ENCODE measurements at regions not wholly inside any gene's neighbourhood (a gene's known extent, or its start where the extent isn't known, plus 50 kb on each side); places are given as distances from the start of the nearest gene placed in this dataset.

DNA sequence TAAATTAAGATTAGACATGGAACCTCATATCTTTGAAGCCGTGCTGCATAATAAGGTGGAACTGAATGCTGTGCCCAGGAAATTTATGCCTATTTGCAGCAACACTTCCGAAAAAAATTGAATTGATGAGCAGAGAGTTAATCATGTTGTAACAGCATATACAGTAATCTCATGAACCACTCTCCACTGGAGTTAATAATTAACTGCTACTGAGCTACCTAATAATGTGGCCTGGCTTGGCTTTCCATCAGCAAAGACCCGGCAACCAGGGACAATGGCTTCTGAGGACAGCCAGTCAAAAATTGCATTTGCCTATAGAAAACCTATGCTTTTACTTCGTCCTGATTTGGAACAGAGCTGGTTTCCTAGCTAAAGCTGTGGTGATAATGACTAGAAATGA lies 63.8 kb upstream of the GATB start:
- no peak for TF ChIP-seq FOXM1 (IDR thresholded peaks at IDR 0.05; ENCODE audit: borderline replicate concordance)
- TF ChIP-seq SUZ12 (IDR thresholded peaks at IDR 0.05), result no peak
- no peak for TF ChIP-seq FOXK2 (IDR thresholded peaks at IDR 0.05)
- no peak for TF ChIP-seq BHLHE40 (IDR thresholded peaks at IDR 0.05; ENCODE audit: borderline replicate concordance)
- TF ChIP-seq L3MBTL2 (conservative IDR thresholded peaks at IDR 0.05), result no peak
- no peak for TF ChIP-seq FOXA1 (IDR thresholded peaks at IDR 0.05)
- TF ChIP-seq SP1 (IDR thresholded peaks at IDR 0.05), result no peak
- TF ChIP-seq, protein P1, sequence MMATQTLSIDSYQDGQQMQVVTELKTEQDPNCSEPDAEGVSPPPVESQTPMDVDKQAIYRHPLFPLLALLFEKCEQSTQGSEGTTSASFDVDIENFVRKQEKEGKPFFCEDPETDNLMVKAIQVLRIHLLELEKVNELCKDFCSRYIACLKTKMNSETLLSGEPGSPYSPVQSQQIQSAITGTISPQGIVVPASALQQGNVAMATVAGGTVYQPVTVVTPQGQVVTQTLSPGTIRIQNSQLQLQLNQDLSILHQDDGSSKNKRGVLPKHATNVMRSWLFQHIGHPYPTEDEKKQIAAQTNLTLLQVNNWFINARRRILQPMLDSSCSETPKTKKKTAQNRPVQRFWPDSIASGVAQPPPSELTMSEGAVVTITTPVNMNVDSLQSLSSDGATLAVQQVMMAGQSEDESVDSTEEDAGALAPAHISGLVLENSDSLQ (IDR thresholded peaks at IDR 0.05), result no peak
- no peak for TF ChIP-seq TARDBP (IDR thresholded peaks at IDR 0.05)
- no peak for TF ChIP-seq ELF4 (IDR thresholded peaks at IDR 0.05)
- TF ChIP-seq NFRKB (IDR thresholded peaks at IDR 0.05), result no peak
